ENCODE measurements at regions not wholly inside any gene's neighbourhood (a gene's known extent, or its start where the extent isn't known, plus 50 kb on each side); places are given as distances from the start of the nearest gene placed in this dataset.

DNA sequence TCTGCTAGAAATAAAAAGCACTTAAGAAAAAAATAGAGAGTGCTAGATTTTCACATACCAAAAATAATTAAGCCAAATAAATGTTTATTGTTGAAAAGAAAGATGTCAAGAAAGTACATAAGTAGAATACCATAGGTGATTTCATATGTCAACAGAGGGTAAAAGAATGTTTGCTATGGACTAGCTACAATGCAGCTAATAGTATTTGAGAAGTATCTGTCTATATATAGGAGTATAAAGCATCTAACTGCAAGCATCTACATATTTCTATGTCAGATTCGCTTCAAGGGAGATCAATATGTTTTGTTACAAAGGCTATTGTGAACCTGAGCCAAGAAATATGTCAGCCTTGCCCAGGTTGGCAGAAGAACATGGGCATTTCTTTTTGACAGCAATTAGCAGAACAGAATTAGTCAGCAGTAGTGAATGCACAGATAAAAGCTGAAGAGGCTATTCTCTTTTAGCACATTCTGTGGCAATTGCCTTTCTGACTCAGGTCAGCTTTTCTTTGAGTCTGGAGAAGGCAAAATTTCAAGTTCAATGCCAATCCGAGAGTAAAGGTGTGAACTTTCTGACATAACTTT, 140.1 kb downstream of the ALG10B start:
- intact Hi-C loops (cut with DNase I) = no loop called here
- Histone ChIP-seq H3K27ac (no peak overlapping the region), H3K36me3 (no peaks in the 10 kb centered on the region), H3K9me3 (no peaks in the 10 kb centered on the region), H3K27me3 (no peaks in the 10 kb centered on the region), H3K4me1 (no peaks in the 10 kb centered on the region), H3K4me3 (no peak overlapping the region)
- TF ChIP-seq, protein P1, sequence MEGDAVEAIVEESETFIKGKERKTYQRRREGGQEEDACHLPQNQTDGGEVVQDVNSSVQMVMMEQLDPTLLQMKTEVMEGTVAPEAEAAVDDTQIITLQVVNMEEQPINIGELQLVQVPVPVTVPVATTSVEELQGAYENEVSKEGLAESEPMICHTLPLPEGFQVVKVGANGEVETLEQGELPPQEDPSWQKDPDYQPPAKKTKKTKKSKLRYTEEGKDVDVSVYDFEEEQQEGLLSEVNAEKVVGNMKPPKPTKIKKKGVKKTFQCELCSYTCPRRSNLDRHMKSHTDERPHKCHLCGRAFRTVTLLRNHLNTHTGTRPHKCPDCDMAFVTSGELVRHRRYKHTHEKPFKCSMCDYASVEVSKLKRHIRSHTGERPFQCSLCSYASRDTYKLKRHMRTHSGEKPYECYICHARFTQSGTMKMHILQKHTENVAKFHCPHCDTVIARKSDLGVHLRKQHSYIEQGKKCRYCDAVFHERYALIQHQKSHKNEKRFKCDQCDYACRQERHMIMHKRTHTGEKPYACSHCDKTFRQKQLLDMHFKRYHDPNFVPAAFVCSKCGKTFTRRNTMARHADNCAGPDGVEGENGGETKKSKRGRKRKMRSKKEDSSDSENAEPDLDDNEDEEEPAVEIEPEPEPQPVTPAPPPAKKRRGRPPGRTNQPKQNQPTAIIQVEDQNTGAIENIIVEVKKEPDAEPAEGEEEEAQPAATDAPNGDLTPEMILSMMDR (IDR thresholded peaks at IDR 0.05) = no peak
- 48 to 55% methylated on average over 2 of the region's 2 CpGs for WGBS, 2 donors
- DNase-seq (no peak), ATAC-seq (no peak)

- DNase-seq (no peak), ATAC-seq (no peak)
- 66 to 73% methylated on average over 5 of the region's 5 CpGs for WGBS, 2 donors
- Histone ChIP-seq H3K9me3 (no peaks in the 10 kb centered on the region), H3K27ac (no peak overlapping the region), H3K4me3 (no peak overlapping the region), H3K27me3 (no peaks in the 10 kb centered on the region), H3K4me1 (no peaks in the 10 kb centered on the region), H3K36me3 (no peaks in the 10 kb centered on the region)
- intact Hi-C loops (cut with DNase I) = no loop called here
- TF ChIP-seq, protein P1 (IDR thresholded peaks at IDR 0.05) = no peak
Measured at GRCh38 chr12:38465020-38465419, 148.4 kb downstream of the ALG10B start.

GRCh38 chr12:38469715-38470114, 153.1 kb downstream of the ALG10B start:
- H3K9me3 ChIP-seq = peaks cover 0 to 15% (median 0%) of the 10 kb centered on the region in 11 donors
- TF ChIP-seq, protein P1 (IDR thresholded peaks at IDR 0.05) = no peak
- H3K4me1 ChIP-seq = no peaks in the 10 kb centered on the region
- no peaks in the 10 kb centered on the region for H3K27me3 ChIP-seq
- H3K27ac ChIP-seq = no peak overlapping the region
- no peaks in the 10 kb centered on the region for H3K36me3 ChIP-seq
- no peak overlapping the region for H3K4me3 ChIP-seq
- DNase-seq (no peak), ATAC-seq (no peak)
- 62 to 71% methylated on average over 7 of the region's 7 CpGs for WGBS, 2 donors
- intact Hi-C loops (cut with DNase I) = no loop called here

DNA sequence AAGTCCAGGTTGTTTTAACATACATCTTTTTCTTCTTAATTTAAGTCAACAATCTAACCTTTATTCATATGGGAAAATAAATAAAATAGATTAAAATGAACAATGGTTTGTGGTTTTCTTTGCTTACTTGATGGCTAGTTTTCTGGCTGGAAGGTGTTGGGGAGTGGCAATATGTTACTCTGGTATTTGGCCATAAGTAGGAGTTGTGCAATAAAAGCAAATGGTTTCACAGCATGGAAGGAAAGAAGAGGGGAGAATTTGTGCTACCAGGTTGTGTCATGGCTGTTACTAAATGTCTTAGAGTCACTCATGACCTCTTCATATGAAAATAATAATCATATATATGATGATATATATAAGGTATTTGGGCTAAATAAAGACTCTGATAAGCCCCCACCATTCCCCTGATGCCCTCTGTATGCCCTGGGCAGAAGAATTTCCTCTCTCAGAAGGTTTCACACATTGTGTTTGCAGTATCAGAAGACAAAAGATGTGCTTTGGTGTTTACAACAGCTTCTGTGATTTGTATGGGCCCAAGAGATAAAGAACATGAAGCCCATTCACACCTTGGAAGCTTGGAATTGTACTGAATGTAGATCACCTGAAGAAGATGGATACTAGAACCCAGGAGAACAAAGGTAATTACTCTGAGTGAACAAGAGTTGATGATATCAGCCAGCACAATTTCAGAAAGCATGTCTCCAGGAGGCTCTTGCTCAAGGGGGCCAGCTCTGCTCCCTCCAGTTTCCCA, 160.9 kb downstream of the ALG10B start:
- TF ChIP-seq, protein P1 (IDR thresholded peaks at IDR 0.05) = no peak
- H3K9me3 ChIP-seq = peaks cover 0 to 12% (median 0%) of the 10 kb centered on the region in 11 donors
- DNase-seq = no peak
- no peaks in the 10 kb centered on the region for H3K27me3 ChIP-seq
- intact Hi-C loops (cut with DNase I) = no loop called here
- H3K4me1 ChIP-seq = no peaks in the 10 kb centered on the region
- no peaks in the 10 kb centered on the region for H3K36me3 ChIP-seq
- H3K27ac ChIP-seq = no peak overlapping the region
- no peak for ATAC-seq
- H3K4me3 ChIP-seq = no peak overlapping the region

Data from heart right ventricle (tissue), 16 donors.